Breast epithelium (tissue), 3 donors: ENCODE measurements at regions not wholly inside any gene's neighbourhood (a gene's known extent, or its start where the extent isn't known, plus 50 kb on each side); places are given as distances from the start of the nearest gene placed in this dataset.

Experiments
- CTCF ChIP-seq, 3 donors: fragments of 450-650 bp; IDR thresholded peaks; one replicate each; pipeline ENCODE4 v1.5.1; 2016 to 2017; ENCODE audit warnings: antibody characterized with exemption in 3 of 3, mild to moderate bottlenecking in 3 of 3, moderate library complexity in 3 of 3
- POLR2A ChIP-seq: fragments of 450-650 bp; IDR thresholded peaks from one replicate; pipeline ENCODE4 v1.6.1; 2016; ENCODE audit warnings: antibody characterized with exemption, mild to moderate bottlenecking, moderate library complexity
- POLR2AphosphoS5 ChIP-seq, 3 donors: sonication (generic); formaldehyde crosslinking; IDR thresholded peaks; one replicate each; pipeline ENCODE4 v1.6.1; 2017; ENCODE audit warnings: antibody characterized with exemption in 3 of 3

- TF ChIP-seq CTCF (IDR thresholded peaks at IDR 0.05) (no peak), POLR2AphosphoS5 (IDR thresholded peaks at IDR 0.05) (no peak), POLR2A (no peak)
Measured at GRCh38 chr12:34303091-34303870, 281.0 kb downstream of the ALG10 start.
